ENCODE measurements at regions not wholly inside any gene's neighbourhood (a gene's known extent, or its start where the extent isn't known, plus 50 kb on each side); places are given as distances from the start of the nearest gene placed in this dataset.

DNA sequence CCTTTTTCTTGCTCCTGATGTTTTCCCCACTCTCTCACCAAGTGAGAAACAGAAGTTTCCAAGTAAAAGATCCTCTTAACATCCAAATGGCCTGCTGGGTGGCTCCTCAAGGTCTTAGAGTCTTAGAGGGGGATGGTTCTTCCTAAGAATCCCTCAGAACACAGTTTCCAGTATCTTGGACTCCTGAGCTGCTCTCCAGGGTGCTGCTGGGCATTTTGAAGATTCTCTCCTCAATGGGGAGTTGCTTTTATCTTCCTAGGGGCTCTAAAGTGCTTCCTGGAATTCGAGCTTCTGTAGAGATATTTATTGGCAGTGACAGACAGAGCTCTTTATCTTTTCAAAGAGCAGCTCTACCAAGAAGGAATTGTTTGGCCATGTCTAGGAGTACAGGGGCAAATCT, 70.8 kb upstream of the SLC35B3 start:
- H3K4me3 ChIP-seq (ENCODE audit: low read length) = no peak overlapping the region
- DNase-seq (ENCODE audit: low read depth) = no peak
- TF ChIP-seq, protein P1, sequence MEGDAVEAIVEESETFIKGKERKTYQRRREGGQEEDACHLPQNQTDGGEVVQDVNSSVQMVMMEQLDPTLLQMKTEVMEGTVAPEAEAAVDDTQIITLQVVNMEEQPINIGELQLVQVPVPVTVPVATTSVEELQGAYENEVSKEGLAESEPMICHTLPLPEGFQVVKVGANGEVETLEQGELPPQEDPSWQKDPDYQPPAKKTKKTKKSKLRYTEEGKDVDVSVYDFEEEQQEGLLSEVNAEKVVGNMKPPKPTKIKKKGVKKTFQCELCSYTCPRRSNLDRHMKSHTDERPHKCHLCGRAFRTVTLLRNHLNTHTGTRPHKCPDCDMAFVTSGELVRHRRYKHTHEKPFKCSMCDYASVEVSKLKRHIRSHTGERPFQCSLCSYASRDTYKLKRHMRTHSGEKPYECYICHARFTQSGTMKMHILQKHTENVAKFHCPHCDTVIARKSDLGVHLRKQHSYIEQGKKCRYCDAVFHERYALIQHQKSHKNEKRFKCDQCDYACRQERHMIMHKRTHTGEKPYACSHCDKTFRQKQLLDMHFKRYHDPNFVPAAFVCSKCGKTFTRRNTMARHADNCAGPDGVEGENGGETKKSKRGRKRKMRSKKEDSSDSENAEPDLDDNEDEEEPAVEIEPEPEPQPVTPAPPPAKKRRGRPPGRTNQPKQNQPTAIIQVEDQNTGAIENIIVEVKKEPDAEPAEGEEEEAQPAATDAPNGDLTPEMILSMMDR (conservative IDR thresholded peaks at IDR 0.05; ENCODE audit: low read length) = no peak

GRCh38 chr6:8499540-8499939, 64.2 kb upstream of the SLC35B3 start:
- TF ChIP-seq, protein P1 (conservative IDR thresholded peaks at IDR 0.05; ENCODE audit: low read length) = peak; percentile 31; the same call in 1 of the 2 replicates
- no peak overlapping the region for H3K4me3 ChIP-seq (ENCODE audit: low read length)
- no peak for DNase-seq (ENCODE audit: low read depth)

DNA sequence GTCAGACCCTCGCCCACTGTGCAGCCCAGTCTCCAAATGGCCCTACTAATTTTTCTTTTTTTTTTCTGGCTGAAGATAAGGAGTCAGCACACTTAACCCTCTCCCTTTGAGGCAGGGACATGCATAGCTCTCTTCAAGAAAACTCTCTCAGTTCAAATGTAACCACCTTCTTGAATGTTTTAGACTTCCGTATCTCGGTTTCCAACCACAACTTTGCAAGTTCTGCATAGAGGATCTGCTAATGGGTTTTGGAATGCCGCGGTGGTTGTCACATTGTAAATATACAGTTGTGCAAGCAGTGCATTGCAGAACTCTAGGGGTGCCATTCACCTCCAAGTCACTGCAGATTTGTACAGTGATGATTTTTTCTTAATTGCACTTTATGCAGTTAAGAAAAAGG, 59.4 kb upstream of the SLC35B3 start:
- TF ChIP-seq, protein P1 (conservative IDR thresholded peaks at IDR 0.05; ENCODE audit: low read length) = no peak
- H3K4me3 ChIP-seq (ENCODE audit: low read length) = no peak overlapping the region
- no peak for DNase-seq (ENCODE audit: low read depth)

DNA sequence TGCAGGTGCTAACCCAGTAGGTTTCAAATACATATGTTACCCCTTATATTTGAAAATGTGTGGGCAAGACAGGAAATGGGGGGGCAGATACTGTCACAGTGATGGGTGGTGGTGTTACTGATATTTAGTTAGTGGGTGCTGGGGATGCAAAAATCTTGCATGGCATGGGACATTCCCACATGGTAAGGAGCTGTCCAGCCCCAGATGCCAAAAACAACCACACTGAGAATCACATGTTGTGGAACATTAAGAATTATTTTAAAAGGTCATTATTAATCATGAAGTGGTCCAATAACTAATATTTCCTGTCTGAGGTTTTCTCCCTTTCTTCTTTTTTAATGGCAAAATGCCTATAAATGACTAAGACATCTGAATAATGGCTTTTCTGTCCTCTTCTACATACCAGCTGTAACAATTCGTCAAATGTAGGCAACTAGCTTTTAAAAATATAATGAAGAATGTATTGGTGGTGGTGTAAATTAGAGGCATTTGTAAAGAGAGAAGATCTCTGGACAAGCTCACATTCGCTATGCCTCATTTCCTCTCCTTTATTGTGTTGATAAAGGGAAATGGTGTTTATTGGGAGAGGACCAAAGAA, 57.3 kb upstream of the SLC35B3 start:
- TF ChIP-seq, protein P1 (conservative IDR thresholded peaks at IDR 0.05; ENCODE audit: low read length) = no peak
- no peak for DNase-seq (ENCODE audit: low read depth)
- no peak overlapping the region for H3K4me3 ChIP-seq (ENCODE audit: low read length)

Data from AG10803 (cell line).